ENCODE measurements at regions not wholly inside any gene's neighbourhood (a gene's known extent, or its start where the extent isn't known, plus 50 kb on each side); places are given as distances from the start of the nearest gene placed in this dataset.
A peak's percentile ranks its signal among the peaks of the same experiment; 100 is the strongest.
"Not testable (repeated sequence)": the region's sequence is repeated elsewhere in the genome, so short reads cannot be mapped to it uniquely, and the experiment has no call there.

- H3K36me3 ChIP-seq (ENCODE audit: control insufficient read depth in 4 of 4, insufficient read depth in 4 of 4, low read length in 4 of 4): no peaks in the 10 kb centered on the region
- no peaks in the 10 kb centered on the region for H3K4me1 ChIP-seq (ENCODE audit: control insufficient read depth in 5 of 5, insufficient read depth in 5 of 5, low read length in 5 of 5)
- no peak for DNase-seq
- H3K9me3 ChIP-seq (ENCODE audit: control insufficient read depth in 4 of 4, insufficient read depth in 3 of 4, low read length in 3 of 4): no peaks in the 10 kb centered on the region
- 91 to 95% methylated on average over 3 of the region's 3 CpGs for WGBS, 2 donors
- H3K4me3 ChIP-seq: no peak overlapping the region
- TF ChIP-seq CTCF (IDR thresholded peaks at IDR 0.05; ENCODE audit: control extremely low read depth, extremely low read depth): no peak
- no peak overlapping the region for H3K27ac ChIP-seq (ENCODE audit: low read depth in 1 of 2, low read length in 1 of 2)
- H3K27me3 ChIP-seq (ENCODE audit: control insufficient read depth in 3 of 3, insufficient read depth in 3 of 3, low read length in 2 of 3): no peaks in the 10 kb centered on the region
- ATAC-seq (ENCODE audit: insufficient read depth, low FRiP score): no peak
- H3K9ac ChIP-seq (ENCODE audit: insufficient read depth in 1 of 2, low read length in 2 of 2): no peak overlapping the region
Measured at GRCh38 chr3:84685467-84685866, 273.3 kb upstream of the CADM2 start.

GRCh38 chr3:84692261-84692660 lies 266.5 kb upstream of the CADM2 start:
- H3K27ac ChIP-seq (ENCODE audit: low read depth in 1 of 2, low read length in 1 of 2): no peak overlapping the region
- H3K4me3 ChIP-seq: no peak overlapping the region
- no peak for DNase-seq
- no peaks in the 10 kb centered on the region for H3K27me3 ChIP-seq (ENCODE audit: control insufficient read depth in 3 of 3, insufficient read depth in 3 of 3, low read length in 2 of 3)
- H3K9me3 ChIP-seq (ENCODE audit: control insufficient read depth in 4 of 4, insufficient read depth in 3 of 4, low read length in 3 of 4): no peaks in the 10 kb centered on the region
- no peaks in the 10 kb centered on the region for H3K36me3 ChIP-seq (ENCODE audit: control insufficient read depth in 4 of 4, insufficient read depth in 4 of 4, low read length in 4 of 4)
- no peaks in the 10 kb centered on the region for H3K4me1 ChIP-seq (ENCODE audit: control insufficient read depth in 5 of 5, insufficient read depth in 5 of 5, low read length in 5 of 5)
- no peak for TF ChIP-seq CTCF (IDR thresholded peaks at IDR 0.05; ENCODE audit: control extremely low read depth, extremely low read depth)
- H3K9ac ChIP-seq (ENCODE audit: insufficient read depth in 1 of 2, low read length in 2 of 2): no peak overlapping the region
- ATAC-seq (ENCODE audit: insufficient read depth, low FRiP score): peak; percentile 34
- 59 to 63% methylated on average over 2 of the region's 2 CpGs for WGBS, 2 donors

GRCh38 chr3:84710288-84710687 lies 248.5 kb upstream of the CADM2 start:
- WGBS, 2 donors: 15 to 42% methylated on average over 1 of the region's 1 CpG
- not testable (repeated sequence) for H3K27me3 ChIP-seq (ENCODE audit: control insufficient read depth in 3 of 3, insufficient read depth in 3 of 3, low read length in 2 of 3); DNase-seq; H3K9ac ChIP-seq (ENCODE audit: insufficient read depth in 1 of 2, low read length in 2 of 2); H3K4me1 ChIP-seq (ENCODE audit: control insufficient read depth in 5 of 5, insufficient read depth in 5 of 5, low read length in 5 of 5); H3K9me3 ChIP-seq (ENCODE audit: control insufficient read depth in 4 of 4, insufficient read depth in 3 of 4, low read length in 3 of 4); H3K36me3 ChIP-seq (ENCODE audit: control insufficient read depth in 4 of 4, insufficient read depth in 4 of 4, low read length in 4 of 4); H3K4me3 ChIP-seq; H3K27ac ChIP-seq (ENCODE audit: low read depth in 1 of 2, low read length in 1 of 2); ATAC-seq (ENCODE audit: insufficient read depth, low FRiP score)

GRCh38 chr3:84717894-84718293 lies 240.9 kb upstream of the CADM2 start:
- WGBS, 2 donors: 63 to 74% methylated on average over 3 of the region's 3 CpGs

More at GRCh38 chr3:84717894-84718293, 240.9 kb upstream of the CADM2 start:
- ATAC-seq (ENCODE audit: insufficient read depth, low FRiP score) (no peak), DNase-seq (no peak)
- H3K4me1 ChIP-seq (ENCODE audit: control insufficient read depth in 5 of 5, insufficient read depth in 5 of 5, low read length in 5 of 5): no peaks in the 10 kb centered on the region
- H3K9me3 ChIP-seq (ENCODE audit: control insufficient read depth in 4 of 4, insufficient read depth in 3 of 4, low read length in 3 of 4): peaks cover 0 to 2% (median 0%) of the 10 kb centered on the region in 4 donors
- no peak overlapping the region for H3K4me3 ChIP-seq
- no peaks in the 10 kb centered on the region for H3K27me3 ChIP-seq (ENCODE audit: control insufficient read depth in 3 of 3, insufficient read depth in 3 of 3, low read length in 2 of 3)
- no peak for TF ChIP-seq CTCF (IDR thresholded peaks at IDR 0.05; ENCODE audit: control extremely low read depth, extremely low read depth)
- no peaks in the 10 kb centered on the region for H3K36me3 ChIP-seq (ENCODE audit: control insufficient read depth in 4 of 4, insufficient read depth in 4 of 4, low read length in 4 of 4)
- no peak overlapping the region for H3K27ac ChIP-seq (ENCODE audit: low read depth in 1 of 2, low read length in 1 of 2)
- no peak overlapping the region for H3K9ac ChIP-seq (ENCODE audit: insufficient read depth in 1 of 2, low read length in 2 of 2)

Data from lung (tissue), 11 donors.